ENCODE measurements at regions not wholly inside any gene's neighbourhood (a gene's known extent, or its start where the extent isn't known, plus 50 kb on each side); places are given as distances from the start of the nearest gene placed in this dataset.

- Histone ChIP-seq H3K27me3 (ENCODE audit: control insufficient read depth, insufficient read depth, low read length, poor library complexity, severe bottlenecking) (no peaks in the 10 kb centered on the region), H3K9me3 (ENCODE audit: control insufficient read depth, low read length) (peaks cover 5% of the 10 kb centered on the region), H3K4me1 (ENCODE audit: control insufficient read depth, insufficient read depth, low read length) (no peaks in the 10 kb centered on the region), H3K36me3 (ENCODE audit: control insufficient read depth, insufficient read depth, low read length) (no peaks in the 10 kb centered on the region), H3K9ac (ENCODE audit: extremely low read depth, low read length, poor library complexity, severe bottlenecking) (no peak overlapping the region), H3K4me3 (ENCODE audit: low read length) (no peak overlapping the region), H3K27ac (ENCODE audit: low read depth, low read length) (no peak overlapping the region)
- Mint-ChIP-seq H3K36me3 (ENCODE audit: low read depth) (no peaks in the 10 kb centered on the region), H3K4me1 (no peaks in the 10 kb centered on the region), H3K27me3 (ENCODE audit: insufficient read depth) (no peaks in the 10 kb centered on the region), H3K9me3 (peaks cover 18% of the 10 kb centered on the region), H3K4me3 (no peak overlapping the region), H3K27ac (no peak overlapping the region)
- no peak for DNase-seq
- no peak for TF ChIP-seq CTCF (conservative IDR thresholded peaks at IDR 0.05)
These were observed 889.1 kb upstream of the NRXN1 start for GRCh38 chr2:51921076-51921475.

- WGBS, 2 experiments (ENCODE audit: insufficient coverage in 1 of 2, insufficient read length in 1 of 2), result 86 to 88% methylated on average over 6 of the region's 6 CpGs
- Histone ChIP-seq H3K4me1 (ENCODE audit: control insufficient read depth, insufficient read depth, low read length) (no peaks in the 10 kb centered on the region), H3K9me3 (ENCODE audit: control insufficient read depth, low read length) (peaks cover 5% of the 10 kb centered on the region), H3K36me3 (ENCODE audit: control insufficient read depth, insufficient read depth, low read length) (no peaks in the 10 kb centered on the region), H3K27ac (ENCODE audit: low read depth, low read length) (no peak overlapping the region), H3K9ac (ENCODE audit: extremely low read depth, low read length, poor library complexity, severe bottlenecking) (no peak overlapping the region), H3K4me3 (ENCODE audit: low read length) (no peak overlapping the region), H3K27me3 (ENCODE audit: control insufficient read depth, insufficient read depth, low read length, poor library complexity, severe bottlenecking) (no peaks in the 10 kb centered on the region)
- H3K4me3 Mint-ChIP-seq, result no peak overlapping the region
- H3K27me3 Mint-ChIP-seq (ENCODE audit: insufficient read depth), result no peaks in the 10 kb centered on the region
- H3K36me3 Mint-ChIP-seq (ENCODE audit: low read depth), result no peaks in the 10 kb centered on the region
- H3K27ac Mint-ChIP-seq, result no peak overlapping the region
- no peaks in the 10 kb centered on the region for H3K4me1 Mint-ChIP-seq
- H3K9me3 Mint-ChIP-seq, result peaks cover 22% of the 10 kb centered on the region
- DNase-seq, result no peak
- no peak for TF ChIP-seq CTCF (conservative IDR thresholded peaks at IDR 0.05)
These were observed 888.6 kb upstream of the NRXN1 start for GRCh38 chr2:51920509-51920908.

GRCh38 chr2:51919395-51919794 is 887.5 kb upstream of the NRXN1 start:
- H3K4me3 Mint-ChIP-seq, result no peak overlapping the region
- WGBS, 2 experiments (ENCODE audit: insufficient coverage in 1 of 2, insufficient read length in 1 of 2), result 100% methylated on average over 1 of the region's 1 CpG; no CpG with 5 or more reads in 1 of the 2 experiments
- no peak overlapping the region for H3K27ac Mint-ChIP-seq
- Histone ChIP-seq H3K9me3 (ENCODE audit: control insufficient read depth, low read length) (no peaks in the 10 kb centered on the region), H3K4me1 (ENCODE audit: control insufficient read depth, insufficient read depth, low read length) (no peaks in the 10 kb centered on the region), H3K4me3 (ENCODE audit: low read length) (no peak overlapping the region), H3K36me3 (ENCODE audit: control insufficient read depth, insufficient read depth, low read length) (no peaks in the 10 kb centered on the region), H3K27me3 (ENCODE audit: control insufficient read depth, insufficient read depth, low read length, poor library complexity, severe bottlenecking) (no peaks in the 10 kb centered on the region), H3K27ac (ENCODE audit: low read depth, low read length) (no peak overlapping the region), H3K9ac (ENCODE audit: extremely low read depth, low read length, poor library complexity, severe bottlenecking) (no peak overlapping the region)
- H3K27me3 Mint-ChIP-seq (ENCODE audit: insufficient read depth), result no peaks in the 10 kb centered on the region
- no peak for DNase-seq
- no peak for TF ChIP-seq CTCF (conservative IDR thresholded peaks at IDR 0.05)
- peaks cover 21% of the 10 kb centered on the region for H3K9me3 Mint-ChIP-seq
- H3K36me3 Mint-ChIP-seq (ENCODE audit: low read depth), result no peaks in the 10 kb centered on the region
- H3K4me1 Mint-ChIP-seq, result no peaks in the 10 kb centered on the region
